MM.1S (cell line): ENCODE measurements at regions not wholly inside any gene's neighbourhood (a gene's known extent, or its start where the extent isn't known, plus 50 kb on each side); places are given as distances from the start of the nearest gene placed in this dataset.

Experiments
- EZH2 ChIP-seq: fragments of 300-600 bp; sonication (generic); optimal IDR thresholded peaks from 2 replicates; pipeline ENCODE3; 2017; ENCODE audit warnings: low read depth, mild to moderate bottlenecking, antibody characterized with exemption, low read length, mixed read lengths
- EZH2phosphoT487 ChIP-seq: fragments of 300-600 bp; sonication (generic); IDR thresholded peaks from 2 replicates; pipeline ENCODE4 v1.6.1; 2018; ENCODE audit warnings: antibody characterized with exemption, low read length
- TF ChIP-seq, protein P1 (sequence below): fragments of 300-600 bp; sonication (generic); IDR thresholded peaks from 2 replicates; pipeline ENCODE4 v1.5.1; 2016; ENCODE audit warnings: antibody characterized with exemption, low read length, mixed read lengths

DNA sequence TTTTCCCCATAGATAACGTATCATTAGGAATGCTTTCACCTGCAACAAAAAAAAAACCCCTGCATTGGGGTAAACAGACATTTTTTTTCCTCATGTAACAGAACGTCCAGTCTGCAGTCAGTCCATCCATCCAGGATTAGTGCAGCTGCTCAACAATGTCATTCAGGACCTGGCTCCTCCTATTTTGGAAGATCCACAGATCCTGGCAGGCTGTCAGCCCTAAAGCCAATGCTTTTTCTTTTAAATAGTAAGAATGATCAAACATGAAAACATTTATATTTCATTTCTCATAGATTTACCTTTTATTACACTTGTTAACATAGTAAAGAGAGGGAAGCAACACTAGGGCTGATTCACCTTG is 116.5 kb upstream of the CCDC28A start:
- TF ChIP-seq, protein P1, sequence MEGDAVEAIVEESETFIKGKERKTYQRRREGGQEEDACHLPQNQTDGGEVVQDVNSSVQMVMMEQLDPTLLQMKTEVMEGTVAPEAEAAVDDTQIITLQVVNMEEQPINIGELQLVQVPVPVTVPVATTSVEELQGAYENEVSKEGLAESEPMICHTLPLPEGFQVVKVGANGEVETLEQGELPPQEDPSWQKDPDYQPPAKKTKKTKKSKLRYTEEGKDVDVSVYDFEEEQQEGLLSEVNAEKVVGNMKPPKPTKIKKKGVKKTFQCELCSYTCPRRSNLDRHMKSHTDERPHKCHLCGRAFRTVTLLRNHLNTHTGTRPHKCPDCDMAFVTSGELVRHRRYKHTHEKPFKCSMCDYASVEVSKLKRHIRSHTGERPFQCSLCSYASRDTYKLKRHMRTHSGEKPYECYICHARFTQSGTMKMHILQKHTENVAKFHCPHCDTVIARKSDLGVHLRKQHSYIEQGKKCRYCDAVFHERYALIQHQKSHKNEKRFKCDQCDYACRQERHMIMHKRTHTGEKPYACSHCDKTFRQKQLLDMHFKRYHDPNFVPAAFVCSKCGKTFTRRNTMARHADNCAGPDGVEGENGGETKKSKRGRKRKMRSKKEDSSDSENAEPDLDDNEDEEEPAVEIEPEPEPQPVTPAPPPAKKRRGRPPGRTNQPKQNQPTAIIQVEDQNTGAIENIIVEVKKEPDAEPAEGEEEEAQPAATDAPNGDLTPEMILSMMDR, result no peak
- no peak for TF ChIP-seq EZH2
- no peak for TF ChIP-seq EZH2phosphoT487
